RWPE2 (cell line): ENCODE measurements at regions not wholly inside any gene's neighbourhood (a gene's known extent, or its start where the extent isn't known, plus 50 kb on each side); places are given as distances from the start of the nearest gene placed in this dataset.

Experiments used
- ATAC-seq: fragments of 200-7000 bp; cut with Tn5 transposase; 3 replicates; pipeline ENCODE4 v1.9.1; 2021; ENCODE audit warnings: low read depth
- DNase-seq: peaks from one replicate; pipeline ENCODE4 v3.0.0-alpha.2; 2020; ENCODE audit warnings: low spot score
- H3K27ac ChIP-seq: fragments of 450-650 bp; 2 replicates; pipeline ENCODE4 v1.5.1; 2017; ENCODE audit warnings: mild to moderate bottlenecking; ENCODE audit not compliant: poor library complexity, severe bottlenecking
- H3K27me3 ChIP-seq: fragments of 250-450 bp; sonication (Bioruptor Pico); 2 replicates; pipeline ENCODE4 v1.5.1; 2021; ENCODE audit warnings: mild to moderate bottlenecking, moderate library complexity; ENCODE audit not compliant: insufficient read depth, poor library complexity, severe bottlenecking
- H3K36me3 ChIP-seq: fragments of 250-450 bp; sonication (Bioruptor Pico); 2 replicates; pipeline ENCODE4 v1.5.1; 2020; ENCODE audit warnings: low read depth, mild to moderate bottlenecking, moderate library complexity
- H3K4me1 ChIP-seq: fragments of 250-450 bp; sonication (Bioruptor Pico); 2 replicates; pipeline ENCODE4 v1.5.1; 2021; ENCODE audit warnings: mild to moderate bottlenecking, moderate library complexity; ENCODE audit not compliant: insufficient read depth, poor library complexity, severe bottlenecking
- H3K4me3 ChIP-seq: fragments of 250-450 bp; sonication (Bioruptor Pico); 2 replicates; pipeline ENCODE4 v1.5.1; 2021; ENCODE audit warnings: mild to moderate bottlenecking, moderate library complexity; ENCODE audit not compliant: severe bottlenecking
- H3K9me3 ChIP-seq: fragments of 250-450 bp; sonication (Bioruptor Pico); 2 replicates; pipeline ENCODE4 v1.5.1; 2021; ENCODE audit warnings: mild to moderate bottlenecking, moderate library complexity; ENCODE audit not compliant: severe bottlenecking
- TF ChIP-seq, protein P1 (sequence below): fragments of 450-650 bp; IDR thresholded peaks from one replicate; pipeline ENCODE4 v1.5.1; 2017; ENCODE audit warnings: mild to moderate bottlenecking, moderate library complexity; ENCODE audit not compliant: poor library complexity, severe bottlenecking

DNA sequence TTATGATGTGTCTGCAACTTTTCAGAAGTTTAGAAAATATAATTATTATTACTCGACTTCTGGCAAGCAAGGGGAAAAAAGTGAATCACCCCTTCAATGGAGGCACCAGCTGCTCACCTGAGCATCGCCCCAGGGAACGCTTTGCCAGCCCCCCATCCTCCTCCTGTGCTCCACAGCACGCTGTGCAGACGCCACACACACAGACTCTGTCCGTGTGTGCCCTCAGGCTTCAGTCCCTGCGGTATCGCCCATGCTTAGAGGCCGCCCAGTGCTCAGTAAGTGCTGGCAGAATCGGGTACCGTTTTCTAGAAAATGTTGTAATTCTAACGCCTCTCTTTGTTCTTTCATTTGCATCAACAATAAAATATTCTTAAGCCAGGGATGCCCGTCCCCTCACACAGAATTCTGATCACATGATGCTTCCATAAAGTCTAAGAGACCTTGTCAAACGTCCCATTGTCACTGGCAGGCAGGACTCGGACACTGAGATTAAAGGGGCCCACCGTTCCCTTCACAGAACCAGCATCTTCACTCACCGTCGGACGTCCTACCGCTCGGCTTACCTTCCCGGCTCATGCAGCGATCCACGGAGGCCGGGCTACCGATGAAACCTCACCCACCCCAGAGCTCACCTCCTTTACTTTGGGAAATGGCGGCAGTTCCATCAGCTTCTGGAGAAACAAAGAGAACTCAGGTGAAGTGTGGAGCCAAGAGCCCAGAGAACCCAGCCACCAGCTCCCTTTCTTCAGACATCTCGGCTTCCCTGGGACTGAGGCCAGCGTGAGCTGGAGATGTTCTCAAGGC is 105.5 kb downstream of the DLL1 start:
- Histone ChIP-seq H3K27me3 (no peaks in the 10 kb centered on the region), H3K9me3 (no peaks in the 10 kb centered on the region), H3K4me1 (peaks cover 8% of the 10 kb centered on the region), H3K27ac (no peak overlapping the region), H3K36me3 (no peaks in the 10 kb centered on the region), H3K4me3 (no peak overlapping the region)
- TF ChIP-seq, protein P1, sequence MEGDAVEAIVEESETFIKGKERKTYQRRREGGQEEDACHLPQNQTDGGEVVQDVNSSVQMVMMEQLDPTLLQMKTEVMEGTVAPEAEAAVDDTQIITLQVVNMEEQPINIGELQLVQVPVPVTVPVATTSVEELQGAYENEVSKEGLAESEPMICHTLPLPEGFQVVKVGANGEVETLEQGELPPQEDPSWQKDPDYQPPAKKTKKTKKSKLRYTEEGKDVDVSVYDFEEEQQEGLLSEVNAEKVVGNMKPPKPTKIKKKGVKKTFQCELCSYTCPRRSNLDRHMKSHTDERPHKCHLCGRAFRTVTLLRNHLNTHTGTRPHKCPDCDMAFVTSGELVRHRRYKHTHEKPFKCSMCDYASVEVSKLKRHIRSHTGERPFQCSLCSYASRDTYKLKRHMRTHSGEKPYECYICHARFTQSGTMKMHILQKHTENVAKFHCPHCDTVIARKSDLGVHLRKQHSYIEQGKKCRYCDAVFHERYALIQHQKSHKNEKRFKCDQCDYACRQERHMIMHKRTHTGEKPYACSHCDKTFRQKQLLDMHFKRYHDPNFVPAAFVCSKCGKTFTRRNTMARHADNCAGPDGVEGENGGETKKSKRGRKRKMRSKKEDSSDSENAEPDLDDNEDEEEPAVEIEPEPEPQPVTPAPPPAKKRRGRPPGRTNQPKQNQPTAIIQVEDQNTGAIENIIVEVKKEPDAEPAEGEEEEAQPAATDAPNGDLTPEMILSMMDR = no peak
- no peak for ATAC-seq
- DNase-seq = no peak

DNA sequence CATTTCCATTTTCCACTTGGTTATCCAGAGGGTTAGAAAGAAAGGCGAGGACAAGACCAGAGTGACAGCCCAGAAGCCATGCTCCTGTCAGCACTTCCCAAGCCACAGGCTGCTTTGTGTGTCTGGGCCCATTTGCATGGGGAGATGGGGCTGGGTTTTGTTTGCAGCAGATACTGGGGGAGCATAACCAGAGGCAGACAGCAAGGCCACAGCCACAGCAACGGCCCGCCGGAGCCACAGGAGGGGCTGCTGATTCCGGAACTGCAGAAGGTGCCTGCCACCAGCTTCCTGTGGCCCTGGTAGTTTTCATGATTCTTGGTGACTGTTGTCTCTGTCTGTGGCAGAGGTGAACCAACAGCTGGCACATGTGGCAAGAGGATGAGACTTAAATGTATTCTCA is 106.6 kb downstream of the DLL1 start:
- H3K27me3 ChIP-seq = no peaks in the 10 kb centered on the region
- TF ChIP-seq, protein P1 = no peak
- H3K4me3 ChIP-seq = no peak overlapping the region
- H3K4me1 ChIP-seq = peaks cover 19% of the 10 kb centered on the region
- no peaks in the 10 kb centered on the region for H3K9me3 ChIP-seq
- no peaks in the 10 kb centered on the region for H3K36me3 ChIP-seq
- DNase-seq (no peak), ATAC-seq (no peak)
- H3K27ac ChIP-seq = no peak overlapping the region

DNA sequence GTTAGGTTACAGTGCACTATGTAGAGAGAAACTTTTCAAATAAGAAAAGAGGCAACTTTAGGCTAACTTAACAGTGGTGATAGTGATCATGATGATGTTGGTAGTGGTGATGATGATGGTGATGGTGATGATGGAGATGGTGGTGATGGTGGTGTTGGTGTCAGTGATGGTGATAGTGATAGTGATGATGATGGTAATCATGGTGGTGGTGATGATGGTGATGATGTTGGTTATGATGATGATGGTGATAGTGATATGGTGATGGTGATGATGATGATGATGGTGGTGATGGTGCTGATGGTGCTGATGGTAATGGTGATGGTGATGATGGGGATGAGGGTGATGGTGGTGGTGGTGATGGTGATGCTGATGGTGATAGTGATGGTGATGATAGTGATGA is 107.4 kb downstream of the DLL1 start:
- no peaks in the 10 kb centered on the region for H3K36me3 ChIP-seq
- H3K27ac ChIP-seq = no peak overlapping the region
- ATAC-seq (no peak), DNase-seq (no peak)
- TF ChIP-seq, protein P1 = no peak
- no peak overlapping the region for H3K4me3 ChIP-seq
- peaks cover 25% of the 10 kb centered on the region for H3K4me1 ChIP-seq
- H3K27me3 ChIP-seq = no peaks in the 10 kb centered on the region
- H3K9me3 ChIP-seq = no peaks in the 10 kb centered on the region

DNA sequence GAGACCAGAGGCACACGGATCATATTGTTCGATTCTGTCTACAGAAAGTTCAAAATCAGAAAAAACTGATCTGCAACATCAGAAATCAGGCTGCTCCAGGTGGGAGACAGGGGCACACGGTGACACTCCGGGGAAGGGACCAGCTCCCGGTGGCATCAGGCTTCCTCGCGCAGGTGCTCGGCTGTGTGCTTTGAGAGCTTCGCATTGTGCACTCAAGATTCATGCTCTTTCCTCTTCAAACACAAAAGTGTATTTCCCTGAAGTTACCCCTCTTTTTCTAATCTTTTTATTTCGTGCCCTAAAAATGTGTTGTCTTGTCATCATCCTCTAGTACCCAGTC is 108.1 kb downstream of the DLL1 start:
- no peaks in the 10 kb centered on the region for H3K9me3 ChIP-seq
- TF ChIP-seq, protein P1 = no peak
- no peak overlapping the region for H3K4me3 ChIP-seq
- no peak overlapping the region for H3K27ac ChIP-seq
- peaks cover 32% of the 10 kb centered on the region for H3K4me1 ChIP-seq
- no peaks in the 10 kb centered on the region for H3K27me3 ChIP-seq
- ATAC-seq (no peak), DNase-seq (no peak)
- H3K36me3 ChIP-seq = no peaks in the 10 kb centered on the region

DNA sequence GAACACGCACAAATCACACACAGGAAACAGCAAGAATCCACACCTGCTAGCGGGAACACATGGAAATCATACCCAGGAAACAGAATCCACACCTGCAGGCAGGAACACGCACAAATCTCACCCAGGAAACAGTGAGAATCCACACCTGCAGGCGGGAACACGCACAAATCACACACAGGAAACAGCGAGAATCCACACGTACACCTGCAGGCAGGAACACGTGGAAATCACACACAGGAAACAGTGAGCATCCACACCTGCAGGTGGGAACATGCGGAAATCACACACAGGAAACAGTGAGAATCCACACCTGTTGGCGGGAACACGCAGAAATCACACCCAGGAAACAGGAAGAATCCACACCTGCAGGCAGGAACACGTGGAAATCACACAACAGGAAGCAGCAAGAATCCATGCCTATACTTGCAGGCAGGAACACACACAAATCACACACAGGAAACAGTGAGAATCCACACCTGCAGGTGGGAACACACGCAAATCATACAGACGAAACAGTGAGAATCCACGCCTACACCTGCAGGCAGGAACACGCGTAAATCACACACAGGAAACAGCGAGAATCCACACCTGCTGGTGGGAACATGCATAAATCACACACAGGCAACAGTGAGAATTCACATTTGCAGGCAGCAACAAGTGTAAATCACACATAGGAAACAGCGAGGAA is 108.6 kb downstream of the DLL1 start:
- DNase-seq = no peak
- no peak for ATAC-seq
- peaks cover 37% of the 10 kb centered on the region for H3K4me1 ChIP-seq

More for the DNA sequence above, 108.6 kb downstream of the DLL1 start:
- TF ChIP-seq, protein P1 = no peak
- no peaks in the 10 kb centered on the region for H3K36me3 ChIP-seq
- H3K27me3 ChIP-seq = no peaks in the 10 kb centered on the region
- H3K9me3 ChIP-seq = no peaks in the 10 kb centered on the region
- no peak overlapping the region for H3K27ac ChIP-seq
- H3K4me3 ChIP-seq = no peak overlapping the region
